AG08395 (cell line): ENCODE measurements at regions not wholly inside any gene's neighbourhood (a gene's known extent, or its start where the extent isn't known, plus 50 kb on each side); places are given as distances from the start of the nearest gene placed in this dataset.
A peak's percentile ranks its signal among the peaks of the same experiment; 100 is the strongest.

ENCODE experiments used
- DNase-seq: peaks from one replicate; pipeline ENCODE4 v3.0.0; 2012; ENCODE audit warnings: mixed read lengths, low spot score

GRCh38 chr16:85541980-85542900 lies 70.9 kb upstream of the GSE1 start:
- peak; percentile 41 for DNase-seq

- no peak for DNase-seq
Observed at GRCh38 chr16:85543536-85543935, 69.6 kb upstream of the GSE1 start.

- DNase-seq = no peak
Observed at GRCh38 chr16:85544016-85544415, 69.1 kb upstream of the GSE1 start.

- DNase-seq = no peak
Observed at GRCh38 chr16:85544668-85545067, 68.5 kb upstream of the GSE1 start.

GRCh38 chr16:85545227-85545818 lies 67.8 kb upstream of the GSE1 start:
- no peak for DNase-seq

GRCh38 chr16:85546585-85547447 lies 66.3 kb upstream of the GSE1 start:
- DNase-seq = no peak

- DNase-seq = no peak
Observed at GRCh38 chr16:85548375-85548774, 64.7 kb upstream of the GSE1 start.

GRCh38 chr16:85549766-85550421 lies 63.2 kb upstream of the GSE1 start:
- DNase-seq = no peak

GRCh38 chr16:85550422-85550864 lies 62.7 kb upstream of the GSE1 start:
- no peak for DNase-seq

- peak; percentile 38 for DNase-seq
Observed at GRCh38 chr16:85550953-85551924, 61.9 kb upstream of the GSE1 start.

- DNase-seq = no peak
Observed at GRCh38 chr16:85552980-85553435, 60.1 kb upstream of the GSE1 start.

- peak; percentile 40 for DNase-seq
Observed at GRCh38 chr16:85553436-85554113, 59.5 kb upstream of the GSE1 start.

GRCh38 chr16:85554114-85554888 lies 58.8 kb upstream of the GSE1 start:
- peak; percentile 79 for DNase-seq

- DNase-seq = peak; percentile 76
Observed at GRCh38 chr16:85554889-85555718, 58.0 kb upstream of the GSE1 start.

- DNase-seq = peak; percentile 20
Observed at GRCh38 chr16:85555719-85556455, 57.2 kb upstream of the GSE1 start.

- peak; percentile 48 for DNase-seq
Observed at GRCh38 chr16:85556456-85557082, 56.6 kb upstream of the GSE1 start.
